ENCODE measurements at regions not wholly inside any gene's neighbourhood (a gene's known extent, or its start where the extent isn't known, plus 50 kb on each side); places are given as distances from the start of the nearest gene placed in this dataset.
"Not testable (repeated sequence)": the region's sequence is repeated elsewhere in the genome, so short reads cannot be mapped to it uniquely, and the experiment has no call there.

- TF ChIP-seq JUND (IDR thresholded peaks at IDR 0.05; ENCODE audit: low read depth), result no peak
- in situ Hi-C loops (cut with HindIII; ENCODE audit: low pct_unique_long_range_greater_than_20kb, low sequenced_read_pairs), result no loop called here
- no peak for DNase-seq (ENCODE audit: low read depth in 1 of 2, low spot score in 1 of 2)
Observed at GRCh38 chr2:21369787-21370186, 246.0 kb downstream of the TDRD15 start.

- in situ Hi-C loops (cut with HindIII; ENCODE audit: low pct_unique_long_range_greater_than_20kb, low sequenced_read_pairs), result no loop called here
- no peak for DNase-seq (ENCODE audit: low read depth in 1 of 2, low spot score in 1 of 2)
- no peak for TF ChIP-seq JUND (IDR thresholded peaks at IDR 0.05; ENCODE audit: low read depth)
Observed at GRCh38 chr2:21371499-21372003, 247.8 kb downstream of the TDRD15 start.

- in situ Hi-C loops (cut with HindIII; ENCODE audit: low pct_unique_long_range_greater_than_20kb, low sequenced_read_pairs), result no loop called here
- no peak for DNase-seq (ENCODE audit: low read depth in 1 of 2, low spot score in 1 of 2)
- TF ChIP-seq JUND (IDR thresholded peaks at IDR 0.05; ENCODE audit: low read depth), result no peak
Observed at GRCh38 chr2:21372654-21373053, 248.9 kb downstream of the TDRD15 start.

GRCh38 chr2:21376864-21377263 lies 253.1 kb downstream of the TDRD15 start:
- no peak for TF ChIP-seq JUND (IDR thresholded peaks at IDR 0.05; ENCODE audit: low read depth)
- in situ Hi-C loops (cut with HindIII; ENCODE audit: low pct_unique_long_range_greater_than_20kb, low sequenced_read_pairs), result no loop called here
- no peak for DNase-seq (ENCODE audit: low read depth in 1 of 2, low spot score in 1 of 2)

- in situ Hi-C loops (cut with HindIII; ENCODE audit: low pct_unique_long_range_greater_than_20kb, low sequenced_read_pairs), result no loop called here
- no peak for DNase-seq (ENCODE audit: low read depth in 1 of 2, low spot score in 1 of 2)
- TF ChIP-seq JUND (IDR thresholded peaks at IDR 0.05; ENCODE audit: low read depth), result no peak
Observed at GRCh38 chr2:21379140-21379539, 255.4 kb downstream of the TDRD15 start.

- DNase-seq (ENCODE audit: low read depth in 1 of 2, low spot score in 1 of 2); in situ Hi-C loops (cut with HindIII; ENCODE audit: low pct_unique_long_range_greater_than_20kb, low sequenced_read_pairs): not testable (repeated sequence)
Observed at GRCh38 chr2:21379668-21380067, 255.9 kb downstream of the TDRD15 start.

- in situ Hi-C loops (cut with HindIII; ENCODE audit: low pct_unique_long_range_greater_than_20kb, low sequenced_read_pairs), result no loop called here
- no peak for DNase-seq (ENCODE audit: low read depth in 1 of 2, low spot score in 1 of 2)
Observed at GRCh38 chr2:21381421-21381820, 257.7 kb downstream of the TDRD15 start.

GRCh38 chr2:21382701-21383520 lies 259.1 kb downstream of the TDRD15 start:
- DNase-seq (ENCODE audit: low read depth in 1 of 2, low spot score in 1 of 2), result no peak
- no peak for TF ChIP-seq JUND (IDR thresholded peaks at IDR 0.05; ENCODE audit: low read depth)
- in situ Hi-C loops (cut with HindIII; ENCODE audit: low pct_unique_long_range_greater_than_20kb, low sequenced_read_pairs), result no loop called here

More at GRCh38 chr2:21381421-21381820, 257.7 kb downstream of the TDRD15 start:
- TF ChIP-seq JUND (IDR thresholded peaks at IDR 0.05; ENCODE audit: low read depth), result no peak

- in situ Hi-C loops (cut with HindIII; ENCODE audit: low pct_unique_long_range_greater_than_20kb, low sequenced_read_pairs), result no loop called here
- TF ChIP-seq JUND (IDR thresholded peaks at IDR 0.05; ENCODE audit: low read depth), result no peak
- no peak for DNase-seq (ENCODE audit: low read depth in 1 of 2, low spot score in 1 of 2)
Observed at GRCh38 chr2:21386666-21387065, 262.9 kb downstream of the TDRD15 start.

- TF ChIP-seq JUND (IDR thresholded peaks at IDR 0.05; ENCODE audit: low read depth), result no peak
- DNase-seq (ENCODE audit: low read depth in 1 of 2, low spot score in 1 of 2), result no peak
- in situ Hi-C loops (cut with HindIII; ENCODE audit: low pct_unique_long_range_greater_than_20kb, low sequenced_read_pairs), result no loop called here
Observed at GRCh38 chr2:21392649-21393048, 268.9 kb downstream of the TDRD15 start.

GRCh38 chr2:21393173-21393572 lies 269.4 kb downstream of the TDRD15 start:
- no peak for TF ChIP-seq JUND (IDR thresholded peaks at IDR 0.05; ENCODE audit: low read depth)
- DNase-seq (ENCODE audit: low read depth in 1 of 2, low spot score in 1 of 2), result no peak
- in situ Hi-C loops (cut with HindIII; ENCODE audit: low pct_unique_long_range_greater_than_20kb, low sequenced_read_pairs), result no loop called here

- DNase-seq (ENCODE audit: low read depth in 1 of 2, low spot score in 1 of 2), result peak; percentile 12 to 16
- no peak for TF ChIP-seq JUND (IDR thresholded peaks at IDR 0.05; ENCODE audit: low read depth)
- in situ Hi-C loops (cut with HindIII; ENCODE audit: low pct_unique_long_range_greater_than_20kb, low sequenced_read_pairs), result no loop called here
Observed at GRCh38 chr2:21395366-21395765, 271.6 kb downstream of the TDRD15 start.

GRCh38 chr2:21396252-21396651 lies 272.5 kb downstream of the TDRD15 start:
- no peak for TF ChIP-seq JUND (IDR thresholded peaks at IDR 0.05; ENCODE audit: low read depth)

More at GRCh38 chr2:21396252-21396651, 272.5 kb downstream of the TDRD15 start:
- no peak for DNase-seq (ENCODE audit: low read depth in 1 of 2, low spot score in 1 of 2)
- in situ Hi-C loops (cut with HindIII; ENCODE audit: low pct_unique_long_range_greater_than_20kb, low sequenced_read_pairs), result no loop called here
